SK-N-SH treated with all-trans-retinoic acid at 6 μM for 48 hours (cell line): ENCODE measurements at regions not wholly inside any gene's neighbourhood (a gene's known extent, or its start where the extent isn't known, plus 50 kb on each side); places are given as distances from the start of the nearest gene placed in this dataset.
"Not testable (repeated sequence)": the region's sequence is repeated elsewhere in the genome, so short reads cannot be mapped to it uniquely, and the experiment has no call there.

Source experiments
- BACH2 ChIP-seq: fragments of 250-450 bp; sonication (Bioruptor Pico); IDR thresholded peaks from 2 replicates; pipeline ENCODE4 v1.9.0; 2021; ENCODE audit warnings: mild to moderate bottlenecking, borderline replicate concordance
- CSDC2 ChIP-seq: fragments of 250-450 bp; sonication (Bioruptor Pico); IDR thresholded peaks from 2 replicates; pipeline ENCODE4 v1.5.0; 2020; ENCODE audit warnings: mild to moderate bottlenecking, moderate library complexity
- RARB ChIP-seq: fragments of 250-450 bp; sonication (Bioruptor Pico); IDR thresholded peaks from 2 replicates; pipeline ENCODE4 v1.8.0; 2021; ENCODE audit warnings: mild to moderate bottlenecking, moderate library complexity
- TCF4 ChIP-seq: fragments of 250-450 bp; sonication (Bioruptor Pico); IDR thresholded peaks from 2 replicates; pipeline ENCODE4 v1.8.0; 2021; ENCODE audit warnings: mild to moderate bottlenecking, moderate library complexity, borderline replicate concordance
- ZC3H10 ChIP-seq: fragments of 250-450 bp; sonication (Bioruptor Pico); IDR thresholded peaks from 2 replicates; pipeline ENCODE4 v1.5.1; 2021; ENCODE audit warnings: mild to moderate bottlenecking, moderate library complexity
- ZNF70 ChIP-seq: fragments of 450-650 bp; formaldehyde crosslinking; IDR thresholded peaks from 2 replicates; pipeline ENCODE4 v1.5.0; 2020; ENCODE audit warnings: mild to moderate bottlenecking, moderate library complexity
- TF ChIP-seq, protein P1 (sequence below): fragments of 250-450 bp; sonication (Bioruptor Pico); IDR thresholded peaks from 2 replicates; pipeline ENCODE4 v1.5.1; 2020; ENCODE audit warnings: low read depth, mild to moderate bottlenecking, moderate library complexity

GRCh38 chrX:466836-467235 lies 80.1 kb upstream of the PPP2R3B start:
- TF ChIP-seq, protein P1, sequence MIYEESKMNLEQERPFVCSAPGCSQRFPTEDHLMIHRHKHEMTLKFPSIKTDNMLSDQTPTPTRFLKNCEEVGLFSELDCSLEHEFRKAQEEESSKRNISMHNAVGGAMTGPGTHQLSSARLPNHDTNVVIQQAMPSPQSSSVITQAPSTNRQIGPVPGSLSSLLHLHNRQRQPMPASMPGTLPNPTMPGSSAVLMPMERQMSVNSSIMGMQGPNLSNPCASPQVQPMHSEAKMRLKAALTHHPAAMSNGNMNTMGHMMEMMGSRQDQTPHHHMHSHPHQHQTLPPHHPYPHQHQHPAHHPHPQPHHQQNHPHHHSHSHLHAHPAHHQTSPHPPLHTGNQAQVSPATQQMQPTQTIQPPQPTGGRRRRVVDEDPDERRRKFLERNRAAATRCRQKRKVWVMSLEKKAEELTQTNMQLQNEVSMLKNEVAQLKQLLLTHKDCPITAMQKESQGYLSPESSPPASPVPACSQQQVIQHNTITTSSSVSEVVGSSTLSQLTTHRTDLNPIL (CRISPR knock-in tag), result not testable (repeated sequence)
- not testable (repeated sequence) for TF ChIP-seq ZNF70 (CRISPR knock-in tag); CSDC2; BACH2 (CRISPR knock-in tag); ZC3H10 (CRISPR knock-in tag); RARB (CRISPR knock-in tag); TCF4 (CRISPR knock-in tag)
